Smooth muscle cell (in vitro differentiated cells): ENCODE measurements at regions not wholly inside any gene's neighbourhood (a gene's known extent, or its start where the extent isn't known, plus 50 kb on each side); places are given as distances from the start of the nearest gene placed in this dataset.

Experiments used
- DNase-seq: peaks from one replicate; lab custom pipeline; 2025; ENCODE audit not compliant: unreplicated experiment; lab: John Stamatoyannopoulos, UW
- H2AFZ ChIP-seq: fragments of 200-600 bp; sonication (generic); 2 replicates; pipeline ENCODE4 v1.6.0; 2016; ENCODE audit warnings: antibody characterized with exemption, low read depth, mild to moderate bottlenecking
- H3F3A ChIP-seq: fragments of 200-600 bp; sonication (generic); 2 replicates; pipeline ENCODE4 v1.6.0; 2017; ENCODE audit warnings: antibody characterized with exemption, low read depth
- H3K27ac ChIP-seq: fragments of 200-600 bp; sonication (generic); 2 replicates; pipeline ENCODE4 v1.5.1; 2016; ENCODE audit warnings: low read depth, mild to moderate bottlenecking
- H3K27me3 ChIP-seq: fragments of 200-600 bp; sonication (generic); 2 replicates; pipeline ENCODE4 v1.6.1; 2016; ENCODE audit warnings: low read depth, mild to moderate bottlenecking
- H3K36me3 ChIP-seq: fragments of 200-600 bp; sonication (generic); 2 replicates; pipeline ENCODE4 v1.5.1; 2016; ENCODE audit warnings: low read depth
- H3K4me1 ChIP-seq: fragments of 200-600 bp; sonication (generic); 2 replicates; pipeline ENCODE4 v1.5.1; 2016; ENCODE audit warnings: low read depth
- H3K4me2 ChIP-seq: fragments of 200-600 bp; sonication (generic); 2 replicates; pipeline ENCODE4 v1.6.0; 2016; ENCODE audit warnings: mild to moderate bottlenecking
- H3K4me3 ChIP-seq: fragments of 200-600 bp; sonication (generic); 2 replicates; pipeline ENCODE4 v1.5.1; 2016; ENCODE audit warnings: mild to moderate bottlenecking
- H3K79me2 ChIP-seq: fragments of 200-600 bp; sonication (generic); 2 replicates; pipeline ENCODE4 v1.6.0; 2016; ENCODE audit warnings: low read depth, mild to moderate bottlenecking
- H3K9ac ChIP-seq: fragments of 200-600 bp; sonication (generic); 2 replicates; pipeline ENCODE4 v1.6.0; 2016; ENCODE audit warnings: low read depth
- H3K9me3 ChIP-seq: fragments of 200-600 bp; sonication (generic); replicated peaks from 2 replicates; pipeline ENCODE4 v1.5.1; 2016; ENCODE audit warnings: low read depth
- H4K20me1 ChIP-seq: fragments of 200-600 bp; sonication (generic); 2 replicates; pipeline ENCODE4 v1.6.0; 2016; ENCODE audit warnings: low read depth
- WGBS: methylation state at CpG from one replicate; pipeline ENCODE4 v1.1.7; 2016; ENCODE audit warnings: low lambda C conversion rate; 5-methylcytosine and 5-hydroxymethylcytosine counted together
- TF ChIP-seq, protein P1 (sequence below): fragments of 200-600 bp; sonication (generic); IDR thresholded peaks from 2 replicates; pipeline ENCODE4 v1.5.1; 2017; ENCODE audit warnings: borderline replicate concordance, mild to moderate bottlenecking, antibody characterized with exemption; ENCODE audit not compliant: insufficient read depth, poor library complexity, severe bottlenecking

DNA sequence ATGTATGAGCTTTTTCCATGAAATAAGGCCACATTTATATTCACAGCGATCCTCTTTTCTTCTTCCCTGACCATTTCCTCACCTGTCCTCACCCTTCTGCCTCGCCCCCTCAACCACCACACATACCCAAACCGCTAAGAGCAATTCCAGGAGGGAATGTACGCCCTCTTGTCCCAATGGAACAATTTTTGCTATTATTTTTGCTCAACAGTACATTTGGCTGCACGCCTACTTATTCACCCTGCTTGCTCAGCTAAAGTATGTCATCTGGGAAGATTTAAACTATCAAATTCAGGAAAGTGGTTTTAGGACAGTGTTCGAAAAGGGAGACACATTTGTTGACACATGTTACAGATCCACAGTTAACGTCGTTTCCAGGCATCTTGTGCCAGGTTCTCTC, 252.7 kb downstream of the NEBL start:
- H3K9ac ChIP-seq: no peak overlapping the region
- no peak overlapping the region for H2AFZ ChIP-seq
- DNase-seq: no peak
- H3K9me3 ChIP-seq: no peaks in the 10 kb centered on the region
- no peaks in the 10 kb centered on the region for H3K36me3 ChIP-seq
- H3K79me2 ChIP-seq: no peaks in the 10 kb centered on the region
- TF ChIP-seq, protein P1, sequence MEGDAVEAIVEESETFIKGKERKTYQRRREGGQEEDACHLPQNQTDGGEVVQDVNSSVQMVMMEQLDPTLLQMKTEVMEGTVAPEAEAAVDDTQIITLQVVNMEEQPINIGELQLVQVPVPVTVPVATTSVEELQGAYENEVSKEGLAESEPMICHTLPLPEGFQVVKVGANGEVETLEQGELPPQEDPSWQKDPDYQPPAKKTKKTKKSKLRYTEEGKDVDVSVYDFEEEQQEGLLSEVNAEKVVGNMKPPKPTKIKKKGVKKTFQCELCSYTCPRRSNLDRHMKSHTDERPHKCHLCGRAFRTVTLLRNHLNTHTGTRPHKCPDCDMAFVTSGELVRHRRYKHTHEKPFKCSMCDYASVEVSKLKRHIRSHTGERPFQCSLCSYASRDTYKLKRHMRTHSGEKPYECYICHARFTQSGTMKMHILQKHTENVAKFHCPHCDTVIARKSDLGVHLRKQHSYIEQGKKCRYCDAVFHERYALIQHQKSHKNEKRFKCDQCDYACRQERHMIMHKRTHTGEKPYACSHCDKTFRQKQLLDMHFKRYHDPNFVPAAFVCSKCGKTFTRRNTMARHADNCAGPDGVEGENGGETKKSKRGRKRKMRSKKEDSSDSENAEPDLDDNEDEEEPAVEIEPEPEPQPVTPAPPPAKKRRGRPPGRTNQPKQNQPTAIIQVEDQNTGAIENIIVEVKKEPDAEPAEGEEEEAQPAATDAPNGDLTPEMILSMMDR: no peak
- no peaks in the 10 kb centered on the region for H3F3A ChIP-seq
- H3K4me1 ChIP-seq: no peaks in the 10 kb centered on the region
- no peaks in the 10 kb centered on the region for H4K20me1 ChIP-seq
- H3K4me2 ChIP-seq: no peak overlapping the region
- no peak overlapping the region for H3K27ac ChIP-seq
- no peaks in the 10 kb centered on the region for H3K27me3 ChIP-seq
- 93% methylated on average over 8 of the region's 8 CpGs for WGBS
- H3K4me3 ChIP-seq: no peak overlapping the region

DNA sequence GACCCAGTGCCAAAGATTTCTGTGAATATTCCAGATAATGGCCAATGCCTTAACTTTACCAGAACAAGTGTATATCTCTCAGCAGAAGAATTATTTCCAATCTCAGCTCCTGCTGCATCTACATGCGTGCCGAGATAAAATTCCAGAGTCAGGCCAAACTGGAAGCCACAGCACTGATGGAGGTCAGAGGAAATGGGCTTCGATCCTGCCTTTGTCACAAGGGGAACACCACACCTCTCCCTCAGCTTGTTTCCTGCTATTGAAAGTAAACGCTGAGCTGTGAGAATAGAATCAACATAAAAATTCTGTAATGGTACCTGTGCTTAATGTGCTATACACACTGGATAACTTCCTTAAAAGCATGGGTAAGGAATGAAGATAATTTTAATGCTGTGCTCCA, 255.5 kb downstream of the NEBL start:
- Histone ChIP-seq H3K4me3 (no peak overlapping the region), H3K27ac (no peak overlapping the region), H3K27me3 (no peaks in the 10 kb centered on the region), H3K79me2 (no peaks in the 10 kb centered on the region), H2AFZ (no peak overlapping the region), H3K9me3 (no peaks in the 10 kb centered on the region), H3F3A (no peaks in the 10 kb centered on the region), H3K4me1 (no peaks in the 10 kb centered on the region), H4K20me1 (no peaks in the 10 kb centered on the region), H3K4me2 (no peak overlapping the region), H3K36me3 (no peaks in the 10 kb centered on the region), H3K9ac (no peak overlapping the region)
- TF ChIP-seq, protein P1: no peak
- WGBS: 92% methylated on average over 4 of the region's 4 CpGs
- DNase-seq: no peak

DNA sequence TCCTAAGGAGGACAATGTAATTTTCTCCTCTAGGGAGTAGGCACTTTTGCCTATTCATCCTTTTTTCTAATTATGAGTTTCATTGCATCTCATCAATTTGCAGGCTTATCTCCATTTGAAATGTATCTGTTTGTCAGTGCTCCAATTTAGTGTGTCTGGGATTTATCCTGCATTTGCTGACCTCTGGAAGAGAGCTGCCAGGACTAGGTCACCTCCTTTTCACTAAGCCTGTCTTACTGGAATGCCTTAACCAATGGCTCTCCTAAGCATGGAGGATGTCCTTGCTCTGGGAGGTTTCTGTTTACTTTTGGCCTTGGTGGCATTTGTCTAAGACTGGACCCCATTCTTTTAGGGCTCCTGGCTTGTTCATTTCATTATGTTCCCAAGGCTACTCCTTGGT, 261.5 kb downstream of the NEBL start:
- Histone ChIP-seq H3K79me2 (no peaks in the 10 kb centered on the region), H3K9ac (no peak overlapping the region), H4K20me1 (no peaks in the 10 kb centered on the region), H3K27ac (no peak overlapping the region), H3K4me3 (no peak overlapping the region), H2AFZ (no peak overlapping the region), H3K9me3 (no peaks in the 10 kb centered on the region), H3K4me2 (no peak overlapping the region), H3F3A (no peaks in the 10 kb centered on the region), H3K27me3 (no peaks in the 10 kb centered on the region), H3K4me1 (peaks cover 6% of the 10 kb centered on the region), H3K36me3 (no peaks in the 10 kb centered on the region)
- TF ChIP-seq, protein P1: no peak
- DNase-seq: no peak

DNA sequence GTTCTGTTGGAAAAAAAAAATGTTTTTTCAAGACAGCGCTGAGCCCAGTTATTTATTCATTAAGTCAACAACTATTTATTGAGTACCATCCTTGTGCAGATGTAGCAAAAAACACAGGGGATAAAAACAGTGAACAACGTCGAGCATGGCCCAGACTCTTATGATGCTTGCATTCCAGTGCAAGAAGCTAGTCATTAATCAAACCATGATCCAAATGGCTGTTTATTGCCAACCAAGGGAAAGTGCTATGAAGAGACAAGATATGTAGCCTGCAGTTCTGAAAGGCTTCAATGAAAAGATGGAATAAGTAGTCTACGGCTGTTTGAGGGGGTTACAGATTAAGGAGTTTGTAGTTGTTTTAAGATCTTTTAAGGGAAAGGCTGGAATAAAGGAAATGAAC, 262.3 kb downstream of the NEBL start:
- TF ChIP-seq, protein P1: no peak
- Histone ChIP-seq H3K79me2 (no peaks in the 10 kb centered on the region), H3K4me1 (peaks cover 6% of the 10 kb centered on the region), H3F3A (no peaks in the 10 kb centered on the region), H3K4me2 (no peak overlapping the region), H4K20me1 (no peaks in the 10 kb centered on the region), H3K27me3 (no peaks in the 10 kb centered on the region), H3K27ac (no peak overlapping the region), H3K36me3 (no peaks in the 10 kb centered on the region), H3K4me3 (no peak overlapping the region), H3K9ac (no peak overlapping the region), H3K9me3 (no peaks in the 10 kb centered on the region), H2AFZ (no peak overlapping the region)
- DNase-seq: no peak
- 83% methylated on average over 4 of the region's 4 CpGs for WGBS
